Activated CD8-positive, alpha-beta T cell treated with anti-CD3 and anti-CD28 coated beads for 36 hours (primary cell): ENCODE measurements at regions not wholly inside any gene's neighbourhood (a gene's known extent, or its start where the extent isn't known, plus 50 kb on each side); places are given as distances from the start of the nearest gene placed in this dataset.

Experiments used
- ATAC-seq: fragments of 200-7000 bp; cut with Tn5 transposase; one replicate; pipeline ENCODE4 v1.10.0; 2021; ENCODE audit warnings: mild to moderate bottlenecking, moderate library complexity
- CTCF ChIA-PET: fragments of 350-600 bp; sonication (Branson Sonifier 250); formaldehyde crosslinking; loops from one replicate; lab custom pipeline; 2021; ENCODE audit warnings: antibody characterized with exemption; lab: Charles Lee
- POLR2A ChIA-PET: fragments of 350-600 bp; sonication (Branson Sonifier 250); formaldehyde crosslinking; loops from one replicate; lab custom pipeline; 2021; ENCODE audit warnings: antibody characterized with exemption; lab: Charles Lee
- DNase-seq: peaks from one replicate; pipeline ENCODE4 v3.0.0-alpha.2; 2020
- H3K27ac Mint-ChIP-seq: one replicate; pipeline ENCODE4 v1.8.0; 2021; ENCODE audit warnings: mild to moderate bottlenecking, mixed read lengths
- H3K27me3 Mint-ChIP-seq: one replicate; pipeline ENCODE4 v1.8.0; 2021; ENCODE audit warnings: mixed read lengths
- H3K36me3 Mint-ChIP-seq: one replicate; pipeline ENCODE4 v1.8.0; 2021; ENCODE audit warnings: low read depth, mixed read lengths
- H3K4me1 Mint-ChIP-seq: one replicate; pipeline ENCODE4 v1.8.0; 2021; ENCODE audit warnings: low read depth, mixed read lengths
- H3K4me3 Mint-ChIP-seq: one replicate; pipeline ENCODE4 v1.8.0; 2021; ENCODE audit warnings: mild to moderate bottlenecking, moderate library complexity, mixed read lengths
- H3K9me3 Mint-ChIP-seq: one replicate; pipeline ENCODE4 v1.8.0; 2021; ENCODE audit warnings: mixed read lengths
- intact Hi-C: fragments of 100-400 bp; cut with micrococcal nuclease; formaldehyde crosslinking; loops from one replicate; pipeline ENCODE4 v1.10.0; 2022
- TF ChIP-seq, protein P1 (sequence below): fragments of 200-600 bp; IDR thresholded peaks from one replicate; pipeline ENCODE4 v1.8.0; 2022; ENCODE audit warnings: antibody characterized with exemption, mild to moderate bottlenecking

- CTCF ChIA-PET: no interaction called here
These were observed 136.4 kb downstream of the GLI2 start for GRCh38 chr2:120871881-120872620.

DNA sequence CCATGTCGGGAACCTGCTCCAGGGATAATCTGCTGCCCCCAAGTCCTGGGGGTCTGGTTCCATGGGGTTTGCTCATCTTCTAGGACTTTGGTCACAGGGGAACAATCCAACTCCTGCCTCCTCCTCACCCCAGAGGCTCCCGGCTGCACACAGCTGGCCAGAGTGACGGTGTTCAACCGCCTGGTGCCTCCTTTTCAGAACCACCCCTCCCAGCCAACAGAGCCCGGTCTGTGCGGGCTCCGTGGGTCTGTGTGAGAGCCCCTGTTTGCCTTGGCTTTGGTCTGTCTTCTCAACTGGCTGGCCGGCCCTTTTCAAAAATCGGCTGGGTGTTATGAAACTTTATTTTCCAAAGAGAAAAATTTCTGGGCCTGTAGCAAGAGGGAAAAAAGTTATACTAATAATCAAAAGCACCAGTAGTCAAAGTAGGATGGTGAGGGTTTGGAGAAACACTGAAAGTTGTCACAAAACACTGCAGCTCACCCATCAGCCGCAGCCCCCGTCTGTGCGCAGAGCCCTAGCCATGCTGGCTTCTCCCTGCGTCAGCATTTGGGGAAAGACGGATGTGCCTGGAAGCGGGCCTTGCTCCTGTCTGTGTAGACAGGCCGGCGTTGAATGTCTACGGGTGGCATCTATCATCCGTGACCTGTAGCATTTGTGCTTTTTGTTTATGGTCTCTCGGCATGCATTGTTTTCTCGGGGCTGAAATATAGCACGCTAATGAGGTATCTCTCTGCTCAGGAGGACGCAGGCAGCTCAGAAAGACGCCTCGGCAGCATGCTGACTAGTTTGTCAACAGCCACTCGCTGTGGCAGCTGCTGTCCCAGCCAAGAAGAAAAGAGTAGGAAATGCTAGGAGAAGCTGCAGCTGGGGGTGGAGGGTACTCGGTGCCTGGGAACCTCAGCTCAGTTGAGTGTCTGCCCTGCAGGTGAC is 138.6 kb downstream of the GLI2 start:
- CTCF ChIA-PET: no interaction called here

More at GRCh38 chr2:120871881-120872620, 136.4 kb downstream of the GLI2 start:
- intact Hi-C loops: no loop called here
- Mint-ChIP-seq H3K27ac (no peak overlapping the region), H3K4me3 (no peak overlapping the region), H3K36me3 (no peaks in the 10 kb centered on the region), H3K9me3 (no peaks in the 10 kb centered on the region), H3K4me1 (no peaks in the 10 kb centered on the region), H3K27me3 (peaks cover 17% of the 10 kb centered on the region)
- DNase-seq: no peak
- ATAC-seq: no peak
- TF ChIP-seq, protein P1, sequence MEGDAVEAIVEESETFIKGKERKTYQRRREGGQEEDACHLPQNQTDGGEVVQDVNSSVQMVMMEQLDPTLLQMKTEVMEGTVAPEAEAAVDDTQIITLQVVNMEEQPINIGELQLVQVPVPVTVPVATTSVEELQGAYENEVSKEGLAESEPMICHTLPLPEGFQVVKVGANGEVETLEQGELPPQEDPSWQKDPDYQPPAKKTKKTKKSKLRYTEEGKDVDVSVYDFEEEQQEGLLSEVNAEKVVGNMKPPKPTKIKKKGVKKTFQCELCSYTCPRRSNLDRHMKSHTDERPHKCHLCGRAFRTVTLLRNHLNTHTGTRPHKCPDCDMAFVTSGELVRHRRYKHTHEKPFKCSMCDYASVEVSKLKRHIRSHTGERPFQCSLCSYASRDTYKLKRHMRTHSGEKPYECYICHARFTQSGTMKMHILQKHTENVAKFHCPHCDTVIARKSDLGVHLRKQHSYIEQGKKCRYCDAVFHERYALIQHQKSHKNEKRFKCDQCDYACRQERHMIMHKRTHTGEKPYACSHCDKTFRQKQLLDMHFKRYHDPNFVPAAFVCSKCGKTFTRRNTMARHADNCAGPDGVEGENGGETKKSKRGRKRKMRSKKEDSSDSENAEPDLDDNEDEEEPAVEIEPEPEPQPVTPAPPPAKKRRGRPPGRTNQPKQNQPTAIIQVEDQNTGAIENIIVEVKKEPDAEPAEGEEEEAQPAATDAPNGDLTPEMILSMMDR: no peak
- POLR2A ChIA-PET: interaction anchor here (1.2 kb wide), 1 partner anchor 50 kb away, joined by 3 read pairs; no protein-coding TSS in a partner anchor

DNA sequence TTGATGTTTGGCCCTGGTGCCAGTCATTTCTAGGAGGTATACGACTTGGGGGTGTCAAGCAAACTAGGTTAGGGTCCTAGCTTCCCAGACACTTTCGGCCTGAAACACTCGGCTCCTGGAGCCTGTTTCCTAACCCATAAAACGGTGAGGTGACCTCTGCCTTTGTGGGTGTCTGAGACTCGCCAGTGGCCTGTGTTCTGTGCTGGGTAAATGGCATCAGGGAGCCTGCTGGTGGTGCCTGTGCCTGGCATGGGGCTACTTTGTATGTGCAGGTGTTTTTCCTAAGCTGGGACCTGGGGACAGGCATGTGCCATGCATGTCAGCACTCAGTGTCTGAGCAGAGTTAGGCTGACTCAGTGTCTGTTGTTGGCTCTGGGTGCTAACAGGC is 139.2 kb downstream of the GLI2 start:
- Mint-ChIP-seq H3K36me3 (no peaks in the 10 kb centered on the region), H3K27ac (no peak overlapping the region), H3K4me3 (no peak overlapping the region), H3K4me1 (no peaks in the 10 kb centered on the region), H3K27me3 (no peaks in the 10 kb centered on the region), H3K9me3 (no peaks in the 10 kb centered on the region)
- no peak for ATAC-seq
- TF ChIP-seq, protein P1: no peak
- intact Hi-C loops: no loop called here
- DNase-seq: no peak
- ChIA-PET POLR2A (no interaction called here), CTCF (no interaction called here)

More for the DNA sequence above, 138.6 kb downstream of the GLI2 start:
- Mint-ChIP-seq H3K27ac (no peak overlapping the region), H3K4me1 (no peaks in the 10 kb centered on the region), H3K27me3 (peaks cover 3% of the 10 kb centered on the region), H3K36me3 (no peaks in the 10 kb centered on the region), H3K4me3 (no peak overlapping the region), H3K9me3 (no peaks in the 10 kb centered on the region)
- intact Hi-C loops: no loop called here
- TF ChIP-seq, protein P1: no peak
- DNase-seq: no peak
- ATAC-seq: no peak
- POLR2A ChIA-PET: no interaction called here

DNA sequence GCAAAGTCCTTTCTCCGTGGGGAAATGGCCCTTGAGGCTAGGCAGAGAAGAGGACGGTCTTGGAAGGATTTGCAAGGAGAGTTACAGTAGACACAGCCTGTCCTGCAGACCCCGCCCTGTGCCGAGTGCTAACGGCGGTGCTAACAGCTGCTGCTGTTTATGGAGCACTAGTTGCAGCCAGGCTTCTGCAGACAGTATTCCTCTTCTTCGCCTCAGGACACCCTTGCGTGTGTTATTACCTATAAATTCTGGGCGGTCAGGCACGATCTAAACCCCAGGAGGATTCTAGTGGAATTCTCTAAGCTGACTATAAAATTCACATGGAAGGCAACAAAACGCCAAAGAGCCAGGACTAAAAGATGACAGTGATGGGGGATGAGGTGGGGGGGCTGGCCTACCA is 139.8 kb downstream of the GLI2 start:
- no peak for ATAC-seq
- Mint-ChIP-seq H3K4me1 (no peaks in the 10 kb centered on the region), H3K27ac (no peak overlapping the region), H3K27me3 (no peaks in the 10 kb centered on the region), H3K9me3 (no peaks in the 10 kb centered on the region), H3K36me3 (no peaks in the 10 kb centered on the region), H3K4me3 (no peak overlapping the region)
- intact Hi-C loops: no loop called here
- DNase-seq: no peak
- POLR2A ChIA-PET: no interaction called here
- TF ChIP-seq, protein P1: no peak
- CTCF ChIA-PET: no interaction called here
